K562 (cell line): ENCODE measurements at regions not wholly inside any gene's neighbourhood (a gene's known extent, or its start where the extent isn't known, plus 50 kb on each side); places are given as distances from the start of the nearest gene placed in this dataset.

Experiments used
- ATAC-seq: fragments of 200-7000 bp; cut with Tn5 transposase; 3 replicates; pipeline ENCODE4 v1.9.1; 2020; ENCODE audit warnings: moderate library complexity
- BruUV-seq: library from RNA; stranded (reverse); fragments of 400-500 nt; replicated peaks from 2 replicates; lab custom pipeline; 2021; lab: Mats Ljungman, UMichigan
- CTCF ChIA-PET: fragments of 300-600 bp; formaldehyde crosslinking; extraction: SDS; loops from one replicate; lab custom pipeline; 2021; ENCODE audit warnings: low intra/inter-chr PET ratio; lab: Yijun Ruan, JAX
- POLR2A ChIA-PET: fragments of 300-600, 350-650 bp; sonication (Branson Sonifier 250); formaldehyde crosslinking; extraction: SDS; loops from one replicate; lab custom pipeline; 2021; ENCODE audit warnings: antibody characterized with exemption, inconsistent platforms; lab: Yijun Ruan, JAX
- DNase-seq, 4 experiments: peaks; one replicate each; pipeline versions ENCODE4 v3.0.0 to v3.0.0-alpha.2; 2011 to 2018; ENCODE audit warnings: low spot score in 3 of 4, mixed read lengths in 3 of 4; ENCODE audit errors: extremely low read depth in 1 of 4
- FAIRE-seq: peaks from 2 replicates; lab custom pipeline; 2011; peaks lifted over from hg19 to GRCh38; lab: Jason Lieb, UNC
- H2AFZ ChIP-seq: 2 replicates; pipeline ENCODE4 v1.6.0; 2011; ENCODE audit warnings: low read depth, low read length, control low read depth, inconsistent platforms
- H3K27ac ChIP-seq: fragments of 200-600 bp; 3 replicates; pipeline ENCODE4 v1.8.0; 2011; ENCODE audit warnings: low read depth, mild to moderate bottlenecking, control low read depth, inconsistent platforms, low read length, moderate library complexity, mixed read lengths; ENCODE audit errors: extremely low read depth
- H3K27me3 ChIP-seq, 2 experiments: fragments of 300-600 bp in 1 of 2; 2 replicates in 1 of 2; 3 replicates in 1 of 2; pipeline versions ENCODE4 v1.6.0 to v1.8.0; 2011; ENCODE audit warnings: inconsistent platforms in 2 of 2, low read length in 2 of 2, mild to moderate bottlenecking in 1 of 2, mixed read lengths in 1 of 2, moderate library complexity in 1 of 2; ENCODE audit not compliant: control insufficient read depth in 2 of 2, insufficient read depth in 2 of 2
- H3K36me3 ChIP-seq: fragments of 300-600 bp; 3 replicates; pipeline ENCODE4 v1.8.0; 2011; ENCODE audit warnings: mild to moderate bottlenecking, low read length, inconsistent platforms; ENCODE audit not compliant: control insufficient read depth, insufficient read depth
- H3K4me1 ChIP-seq, 2 experiments: fragments of 200-600 bp in 1 of 2; replicated peaks in 1 of 2; 2 replicates in 1 of 2; 3 replicates in 1 of 2; pipeline versions ENCODE4 v1.5.1 to v1.8.0; 2011; ENCODE audit warnings: inconsistent platforms in 2 of 2, low read length in 2 of 2, mild to moderate bottlenecking in 1 of 2, mixed read lengths in 1 of 2, moderate library complexity in 1 of 2; ENCODE audit not compliant: control insufficient read depth in 2 of 2, insufficient read depth in 2 of 2
- H3K4me2 ChIP-seq: 2 replicates; pipeline ENCODE4 v1.6.1; 2011; ENCODE audit warnings: low read length, control low read depth, inconsistent platforms, mixed read lengths; ENCODE audit not compliant: insufficient read depth
- H3K4me3 ChIP-seq: fragments of 200-600 bp; sonication (generic), shearing (Covaris generic); 2 replicates; pipeline ENCODE4 v1.5.1; 2016; ENCODE audit warnings: control low read depth, inconsistent platforms
- H3K79me2 ChIP-seq: fragments of 200-600 bp; 3 replicates; pipeline ENCODE4 v1.8.0; 2011; ENCODE audit warnings: low read length, inconsistent platforms; ENCODE audit not compliant: control insufficient read depth, insufficient read depth
- H3K9ac ChIP-seq, 2 experiments: 2 replicates each; pipeline versions ENCODE4 v1.6.0 to v1.6.1; 2011; ENCODE audit warnings: low read depth in 2 of 2, low read length in 2 of 2, control low read depth in 1 of 2, inconsistent platforms in 1 of 2, mild to moderate bottlenecking in 1 of 2, mixed read lengths in 1 of 2; ENCODE audit not compliant: insufficient read depth in 1 of 2
- H3K9me1 ChIP-seq: one replicate; pipeline ENCODE4 v1.6.0; 2011; ENCODE audit warnings: inconsistent platforms, mild to moderate bottlenecking, low read length, moderate library complexity; ENCODE audit not compliant: control insufficient read depth, insufficient read depth
- H3K9me3 ChIP-seq: replicated peaks from 2 replicates; pipeline ENCODE4 v1.5.1; 2011; ENCODE audit warnings: low read depth, low read length, inconsistent platforms; ENCODE audit not compliant: control insufficient read depth, insufficient read depth
- H4K20me1 ChIP-seq: replicated peaks from 2 replicates; pipeline ENCODE4 v1.6.1; 2011; ENCODE audit warnings: low read length, inconsistent platforms, mixed read lengths; ENCODE audit not compliant: control insufficient read depth, insufficient read depth
- PTRF ChIP-seq: fragments of 450-650 bp; IDR thresholded peaks from 2 replicates; pipeline ENCODE4 v1.6.1; 2016; ENCODE audit warnings: mild to moderate bottlenecking, missing genetic modification characterization, missing compliant biosample characterization
- TCF3 ChIP-seq: sonication (generic); formaldehyde crosslinking; IDR thresholded peaks from 2 replicates; pipeline ENCODE4 v1.4.0; 2020; ENCODE audit warnings: mild to moderate bottlenecking, missing genetic modification reagents
- TRIM24 ChIP-seq, 2 experiments: fragments of 450-650 bp; IDR thresholded peaks; 2 replicates each; pipeline ENCODE4 v1.6.1; 2016
- WGBS: fragments of 100-300 bp; shearing (Covaris generic); methylation state at CpG from one replicate; pipeline ENCODE4 v1.1.6; 2016; ENCODE audit warnings: low coverage, mixed read lengths; ENCODE audit not compliant: insufficient coverage; ENCODE audit errors: missing lambda C conversion rate; 5-methylcytosine and 5-hydroxymethylcytosine counted together
- in situ Hi-C: fragments of 300-500 bp; cut with MboI; formaldehyde crosslinking; loops from 4 replicates; pipeline ENCODE4 v1.15.0; 2018; ENCODE audit warnings: inconsistent platforms, mixed read lengths
- intact Hi-C: fragments of 100-400 bp; cut with micrococcal nuclease; formaldehyde crosslinking; loops from 2 replicates; pipeline ENCODE4 v1.14.2; 2022
- TF ChIP-seq, protein P1 (sequence below), 3 experiments: fragments of 200-800 bp in 1 of 3; fragments of 250-450 bp in 1 of 3; fragments of 450-650 bp in 1 of 3; sonication (Bioruptor Pico) in 1 of 3; sonication (Bioruptor generic) in 1 of 3; formaldehyde crosslinking in 1 of 3; IDR thresholded peaks; 2 replicates each; pipeline versions ENCODE4 v1.6.1 to v1.8.0; 2016 to 2022; ENCODE audit warnings: mild to moderate bottlenecking in 2 of 3, missing genetic modification characterization in 2 of 3, missing compliant biosample characterization in 1 of 3, moderate library complexity in 1 of 3
- TF ChIP-seq, protein P2 (sequence below), 2 experiments: fragments of 450-650 bp in 1 of 2; IDR thresholded peaks; 2 replicates each; pipeline ENCODE4 v1.6.1; 2011 to 2017; ENCODE audit warnings: low read depth in 2 of 2, antibody characterized with exemption in 1 of 2, borderline replicate concordance in 1 of 2, low read length in 1 of 2, mild to moderate bottlenecking in 1 of 2, mixed read lengths in 1 of 2; ENCODE audit not compliant: control insufficient read depth in 1 of 2

DNA sequence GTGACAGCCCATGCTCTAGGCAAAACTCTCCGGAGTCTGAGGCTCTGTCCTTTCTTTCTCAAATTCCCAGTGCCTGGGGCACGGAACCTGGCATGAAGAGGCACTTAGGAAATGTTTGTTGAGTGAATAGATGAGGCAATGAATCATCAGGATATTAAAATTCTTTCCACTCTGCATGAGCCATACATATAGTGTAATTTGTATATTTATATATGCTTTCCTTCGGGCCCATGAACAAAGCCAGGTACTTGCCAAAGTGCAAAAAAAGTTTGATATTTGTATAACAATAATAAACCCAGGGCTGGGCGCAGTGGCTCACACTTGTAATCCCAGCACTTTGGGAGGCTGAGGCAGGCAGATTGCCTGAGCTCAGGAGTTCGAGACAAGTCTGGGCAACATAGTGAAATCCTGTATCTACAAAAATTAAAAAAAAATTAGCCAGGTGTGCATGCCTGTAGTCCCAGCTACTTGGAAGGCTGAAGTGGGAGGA is 212.3 kb upstream of the ZNF217 start:
- no peaks in the 10 kb centered on the region for H3K9me1 ChIP-seq
- intact Hi-C loops (no loop called here), in situ Hi-C loops (no loop called here)
- H4K20me1 ChIP-seq = no peaks in the 10 kb centered on the region
- no peaks in the 10 kb centered on the region for H3K36me3 ChIP-seq
- no peaks in the 10 kb centered on the region for H3K27me3 ChIP-seq
- ChIA-PET CTCF (no interaction called here), POLR2A (no interaction called here)
- 35% methylated on average over 5 of the region's 5 CpGs for WGBS
- H2AFZ ChIP-seq = no peak overlapping the region
- no peak overlapping the region for H3K4me3 ChIP-seq
- DNase-seq (no peak), FAIRE-seq (no peak), ATAC-seq (no peak)
- H3K27ac ChIP-seq = no peak overlapping the region
- H3K9me3 ChIP-seq = no peaks in the 10 kb centered on the region
- TF ChIP-seq TCF3 (no peak), TRIM24 (IDR thresholded peaks at IDR 0.05) (no peak), PTRF (tag) (no peak)
- TF ChIP-seq, protein P1, sequence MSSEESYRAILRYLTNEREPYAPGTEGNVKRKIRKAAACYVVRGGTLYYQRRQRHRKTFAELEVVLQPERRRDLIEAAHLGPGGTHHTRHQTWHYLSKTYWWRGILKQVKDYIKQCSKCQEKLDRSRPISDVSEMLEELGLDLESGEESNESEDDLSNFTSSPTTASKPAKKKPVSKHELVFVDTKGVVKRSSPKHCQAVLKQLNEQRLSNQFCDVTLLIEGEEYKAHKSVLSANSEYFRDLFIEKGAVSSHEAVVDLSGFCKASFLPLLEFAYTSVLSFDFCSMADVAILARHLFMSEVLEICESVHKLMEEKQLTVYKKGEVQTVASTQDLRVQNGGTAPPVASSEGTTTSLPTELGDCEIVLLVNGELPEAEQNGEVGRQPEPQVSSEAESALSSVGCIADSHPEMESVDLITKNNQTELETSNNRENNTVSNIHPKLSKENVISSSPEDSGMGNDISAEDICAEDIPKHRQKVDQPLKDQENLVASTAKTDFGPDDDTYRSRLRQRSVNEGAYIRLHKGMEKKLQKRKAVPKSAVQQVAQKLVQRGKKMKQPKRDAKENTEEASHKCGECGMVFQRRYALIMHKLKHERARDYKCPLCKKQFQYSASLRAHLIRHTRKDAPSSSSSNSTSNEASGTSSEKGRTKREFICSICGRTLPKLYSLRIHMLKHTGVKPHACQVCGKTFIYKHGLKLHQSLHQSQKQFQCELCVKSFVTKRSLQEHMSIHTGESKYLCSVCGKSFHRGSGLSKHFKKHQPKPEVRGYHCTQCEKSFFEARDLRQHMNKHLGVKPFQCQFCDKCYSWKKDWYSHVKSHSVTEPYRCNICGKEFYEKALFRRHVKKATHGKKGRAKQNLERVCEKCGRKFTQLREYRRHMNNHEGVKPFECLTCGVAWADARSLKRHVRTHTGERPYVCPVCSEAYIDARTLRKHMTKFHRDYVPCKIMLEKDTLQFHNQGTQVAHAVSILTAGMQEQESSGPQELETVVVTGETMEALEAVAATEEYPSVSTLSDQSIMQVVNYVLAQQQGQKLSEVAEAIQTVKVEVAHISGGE (CRISPR knock-in tag; IDR thresholded peaks at IDR 0.05) = peak in 1 of 3 experiments; percentile 75; a peak in 1 of 6 replicates
- TF ChIP-seq, protein P2, sequence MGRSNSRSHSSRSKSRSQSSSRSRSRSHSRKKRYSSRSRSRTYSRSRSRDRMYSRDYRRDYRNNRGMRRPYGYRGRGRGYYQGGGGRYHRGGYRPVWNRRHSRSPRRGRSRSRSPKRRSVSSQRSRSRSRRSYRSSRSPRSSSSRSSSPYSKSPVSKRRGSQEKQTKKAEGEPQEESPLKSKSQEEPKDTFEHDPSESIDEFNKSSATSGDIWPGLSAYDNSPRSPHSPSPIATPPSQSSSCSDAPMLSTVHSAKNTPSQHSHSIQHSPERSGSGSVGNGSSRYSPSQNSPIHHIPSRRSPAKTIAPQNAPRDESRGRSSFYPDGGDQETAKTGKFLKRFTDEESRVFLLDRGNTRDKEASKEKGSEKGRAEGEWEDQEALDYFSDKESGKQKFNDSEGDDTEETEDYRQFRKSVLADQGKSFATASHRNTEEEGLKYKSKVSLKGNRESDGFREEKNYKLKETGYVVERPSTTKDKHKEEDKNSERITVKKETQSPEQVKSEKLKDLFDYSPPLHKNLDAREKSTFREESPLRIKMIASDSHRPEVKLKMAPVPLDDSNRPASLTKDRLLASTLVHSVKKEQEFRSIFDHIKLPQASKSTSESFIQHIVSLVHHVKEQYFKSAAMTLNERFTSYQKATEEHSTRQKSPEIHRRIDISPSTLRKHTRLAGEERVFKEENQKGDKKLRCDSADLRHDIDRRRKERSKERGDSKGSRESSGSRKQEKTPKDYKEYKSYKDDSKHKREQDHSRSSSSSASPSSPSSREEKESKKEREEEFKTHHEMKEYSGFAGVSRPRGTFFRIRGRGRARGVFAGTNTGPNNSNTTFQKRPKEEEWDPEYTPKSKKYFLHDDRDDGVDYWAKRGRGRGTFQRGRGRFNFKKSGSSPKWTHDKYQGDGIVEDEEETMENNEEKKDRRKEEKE (IDR thresholded peaks at IDR 0.05; ENCODE audit: borderline replicate concordance in 1 of 2, control insufficient read depth in 1 of 2, low read depth in 2 of 2, low read length in 1 of 2) = peak in 1 of 2 experiments; percentile 8; a peak in 1 of 4 replicates
- no peak overlapping the region for H3K4me2 ChIP-seq
- H3K4me1 ChIP-seq = peaks cover 0 to 6% of the 10 kb centered on the region in 2 experiments; a peak in 3 of 5 replicates
- H3K79me2 ChIP-seq = no peaks in the 10 kb centered on the region
- BruUV-seq = no TSS peak
- H3K9ac ChIP-seq = no peak overlapping the region
